ENCODE measurements at regions not wholly inside any gene's neighbourhood (a gene's known extent, or its start where the extent isn't known, plus 50 kb on each side); places are given as distances from the start of the nearest gene placed in this dataset.

GRCh38 chr3:166837535-166837934, 542.6 kb downstream of the ZBBX start:
- H3K4me1 ChIP-seq: no peaks in the 10 kb centered on the region
- H3K4me1 Mint-ChIP-seq: no peaks in the 10 kb centered on the region
- H3K27ac Mint-ChIP-seq: no peak overlapping the region
- no peak overlapping the region for H3K4me2 ChIP-seq
- H3K4me3 Mint-ChIP-seq: no peak overlapping the region
- DNase-seq (ENCODE audit: low spot score): peak; percentile 66
- no peaks in the 10 kb centered on the region for H3K9me3 ChIP-seq (ENCODE audit: low read depth)
- H3K79me2 ChIP-seq (ENCODE audit: low read depth): no peaks in the 10 kb centered on the region
- no peaks in the 10 kb centered on the region for H3K9me3 Mint-ChIP-seq
- no peaks in the 10 kb centered on the region for H3K36me3 Mint-ChIP-seq
- H3K9ac ChIP-seq: no peak overlapping the region
- H3K27ac ChIP-seq: no peak overlapping the region
- no peaks in the 10 kb centered on the region for H3K27me3 Mint-ChIP-seq (ENCODE audit: insufficient read depth, low read depth)
- TF ChIP-seq CTCF (IDR thresholded peaks at IDR 0.05) (peak; percentile 79), EZH2phosphoT487 (IDR thresholded peaks at IDR 0.05) (no peak)
- no peaks in the 10 kb centered on the region for H4K20me1 ChIP-seq (ENCODE audit: low read depth)
- H3F3A ChIP-seq (ENCODE audit: low read depth): no peaks in the 10 kb centered on the region
- no peak overlapping the region for H3K4me3 ChIP-seq
- H2AFZ ChIP-seq (replicated peaks): peak overlapping the region; percentile 37
- no peaks in the 10 kb centered on the region for H3K36me3 ChIP-seq
- no peaks in the 10 kb centered on the region for H3K27me3 ChIP-seq

GRCh38 chr3:166836836-166837235, 543.3 kb downstream of the ZBBX start:
- Histone ChIP-seq H4K20me1 (ENCODE audit: low read depth) (no peaks in the 10 kb centered on the region), H3K9me3 (ENCODE audit: low read depth) (no peaks in the 10 kb centered on the region), H3K27me3 (no peaks in the 10 kb centered on the region), H3K4me2 (no peak overlapping the region), H3K4me1 (no peaks in the 10 kb centered on the region), H3K9ac (no peak overlapping the region), H3K79me2 (ENCODE audit: low read depth) (no peaks in the 10 kb centered on the region), H3F3A (ENCODE audit: low read depth) (no peaks in the 10 kb centered on the region), H2AFZ (replicated peaks) (no peak overlapping the region), H3K4me3 (no peak overlapping the region), H3K36me3 (no peaks in the 10 kb centered on the region), H3K27ac (no peak overlapping the region)
- no peaks in the 10 kb centered on the region for H3K9me3 Mint-ChIP-seq
- DNase-seq (ENCODE audit: low spot score): no peak
- H3K4me1 Mint-ChIP-seq: no peaks in the 10 kb centered on the region
- TF ChIP-seq EZH2phosphoT487 (IDR thresholded peaks at IDR 0.05) (no peak), EZH2 (IDR thresholded peaks at IDR 0.05) (no peak), CTCF (IDR thresholded peaks at IDR 0.05) (no peak)
- no peaks in the 10 kb centered on the region for H3K36me3 Mint-ChIP-seq
- H3K4me3 Mint-ChIP-seq: no peak overlapping the region
- no peak overlapping the region for H3K27ac Mint-ChIP-seq
- H3K27me3 Mint-ChIP-seq (ENCODE audit: insufficient read depth, low read depth): no peaks in the 10 kb centered on the region

GRCh38 chr3:166829896-166830295, 550.2 kb downstream of the ZBBX start:
- H3K4me3 Mint-ChIP-seq: no peak overlapping the region
- H3K36me3 Mint-ChIP-seq: no peaks in the 10 kb centered on the region
- Histone ChIP-seq H4K20me1 (ENCODE audit: low read depth) (no peaks in the 10 kb centered on the region), H3K36me3 (no peaks in the 10 kb centered on the region), H3K27me3 (no peaks in the 10 kb centered on the region), H2AFZ (replicated peaks) (no peak overlapping the region), H3K4me3 (no peak overlapping the region), H3K4me2 (no peak overlapping the region), H3F3A (ENCODE audit: low read depth) (no peaks in the 10 kb centered on the region), H3K79me2 (ENCODE audit: low read depth) (no peaks in the 10 kb centered on the region), H3K9ac (no peak overlapping the region), H3K4me1 (no peaks in the 10 kb centered on the region), H3K27ac (no peak overlapping the region), H3K9me3 (ENCODE audit: low read depth) (no peaks in the 10 kb centered on the region)
- no peaks in the 10 kb centered on the region for H3K4me1 Mint-ChIP-seq
- no peak overlapping the region for H3K27ac Mint-ChIP-seq
- TF ChIP-seq CTCF (IDR thresholded peaks at IDR 0.05): no peak
- no peak for TF ChIP-seq EZH2phosphoT487 (IDR thresholded peaks at IDR 0.05)
- no peak for TF ChIP-seq EZH2 (IDR thresholded peaks at IDR 0.05)
- no peaks in the 10 kb centered on the region for H3K27me3 Mint-ChIP-seq (ENCODE audit: insufficient read depth, low read depth)
- H3K9me3 Mint-ChIP-seq: peaks cover 3% of the 10 kb centered on the region
- DNase-seq (ENCODE audit: low spot score): no peak

- no peaks in the 10 kb centered on the region for H3K9me3 ChIP-seq (ENCODE audit: low read depth)
Measured at GRCh38 chr3:166818464-166818863, 561.6 kb downstream of the ZBBX start.

More at GRCh38 chr3:166818464-166818863, 561.6 kb downstream of the ZBBX start:
- Histone ChIP-seq H4K20me1 (ENCODE audit: low read depth) (no peaks in the 10 kb centered on the region), H3K9ac (no peak overlapping the region), H3K27me3 (no peaks in the 10 kb centered on the region), H3F3A (ENCODE audit: low read depth) (no peaks in the 10 kb centered on the region), H3K36me3 (no peaks in the 10 kb centered on the region), H3K4me2 (no peak overlapping the region), H3K27ac (no peak overlapping the region), H3K4me1 (no peaks in the 10 kb centered on the region), H3K79me2 (ENCODE audit: low read depth) (no peaks in the 10 kb centered on the region), H2AFZ (replicated peaks) (no peak overlapping the region), H3K4me3 (no peak overlapping the region)
- Mint-ChIP-seq H3K36me3 (no peaks in the 10 kb centered on the region), H3K9me3 (no peaks in the 10 kb centered on the region), H3K27me3 (ENCODE audit: insufficient read depth, low read depth) (no peaks in the 10 kb centered on the region), H3K4me3 (no peak overlapping the region), H3K4me1 (no peaks in the 10 kb centered on the region), H3K27ac (no peak overlapping the region)
- no peak for DNase-seq (ENCODE audit: low spot score)
- TF ChIP-seq EZH2phosphoT487 (IDR thresholded peaks at IDR 0.05) (no peak), CTCF (IDR thresholded peaks at IDR 0.05) (no peak), EZH2 (IDR thresholded peaks at IDR 0.05) (no peak)
